Loucy (cell line): ENCODE measurements at regions not wholly inside any gene's neighbourhood (a gene's known extent, or its start where the extent isn't known, plus 50 kb on each side); places are given as distances from the start of the nearest gene placed in this dataset.

Experiments used
- EZH2phosphoT487 ChIP-seq: fragments of 200-600 bp; IDR thresholded peaks from 2 replicates; pipeline ENCODE4 v1.6.1; 2018; ENCODE audit warnings: antibody characterized with exemption, mild to moderate bottlenecking, moderate library complexity, borderline replicate concordance
- TF ChIP-seq, protein P1 (sequence below): fragments of 200-600 bp; sonication (generic); conservative IDR thresholded peaks from 2 replicates; pipeline ENCODE4 v1.5.1; 2014; ENCODE audit warnings: mild to moderate bottlenecking, antibody characterized with exemption, low read length

DNA sequence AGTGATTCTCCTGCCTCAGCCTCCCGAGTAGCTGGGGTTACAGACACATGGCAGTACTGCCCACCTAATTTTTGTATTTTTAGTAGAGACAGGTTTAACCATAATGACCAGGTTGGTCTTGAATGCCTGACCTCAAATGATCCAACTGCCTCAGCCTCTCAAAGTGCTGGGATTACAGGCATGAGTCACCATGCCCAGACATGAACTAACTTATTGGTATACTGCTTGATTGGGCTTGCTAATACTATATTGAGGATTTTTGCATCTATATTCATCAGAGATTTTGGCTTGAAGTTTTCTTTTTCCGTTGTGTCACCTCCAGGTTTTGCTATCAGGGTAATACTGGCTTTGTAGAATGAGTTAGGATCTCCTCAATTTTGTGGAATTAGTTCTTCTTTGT lies 706.1 kb upstream of the HS6ST1 start:
- TF ChIP-seq, protein P1, sequence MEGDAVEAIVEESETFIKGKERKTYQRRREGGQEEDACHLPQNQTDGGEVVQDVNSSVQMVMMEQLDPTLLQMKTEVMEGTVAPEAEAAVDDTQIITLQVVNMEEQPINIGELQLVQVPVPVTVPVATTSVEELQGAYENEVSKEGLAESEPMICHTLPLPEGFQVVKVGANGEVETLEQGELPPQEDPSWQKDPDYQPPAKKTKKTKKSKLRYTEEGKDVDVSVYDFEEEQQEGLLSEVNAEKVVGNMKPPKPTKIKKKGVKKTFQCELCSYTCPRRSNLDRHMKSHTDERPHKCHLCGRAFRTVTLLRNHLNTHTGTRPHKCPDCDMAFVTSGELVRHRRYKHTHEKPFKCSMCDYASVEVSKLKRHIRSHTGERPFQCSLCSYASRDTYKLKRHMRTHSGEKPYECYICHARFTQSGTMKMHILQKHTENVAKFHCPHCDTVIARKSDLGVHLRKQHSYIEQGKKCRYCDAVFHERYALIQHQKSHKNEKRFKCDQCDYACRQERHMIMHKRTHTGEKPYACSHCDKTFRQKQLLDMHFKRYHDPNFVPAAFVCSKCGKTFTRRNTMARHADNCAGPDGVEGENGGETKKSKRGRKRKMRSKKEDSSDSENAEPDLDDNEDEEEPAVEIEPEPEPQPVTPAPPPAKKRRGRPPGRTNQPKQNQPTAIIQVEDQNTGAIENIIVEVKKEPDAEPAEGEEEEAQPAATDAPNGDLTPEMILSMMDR = no peak
- TF ChIP-seq EZH2phosphoT487 = no peak
